ENCODE measurements at regions not wholly inside any gene's neighbourhood (a gene's known extent, or its start where the extent isn't known, plus 50 kb on each side); places are given as distances from the start of the nearest gene placed in this dataset.

DNA sequence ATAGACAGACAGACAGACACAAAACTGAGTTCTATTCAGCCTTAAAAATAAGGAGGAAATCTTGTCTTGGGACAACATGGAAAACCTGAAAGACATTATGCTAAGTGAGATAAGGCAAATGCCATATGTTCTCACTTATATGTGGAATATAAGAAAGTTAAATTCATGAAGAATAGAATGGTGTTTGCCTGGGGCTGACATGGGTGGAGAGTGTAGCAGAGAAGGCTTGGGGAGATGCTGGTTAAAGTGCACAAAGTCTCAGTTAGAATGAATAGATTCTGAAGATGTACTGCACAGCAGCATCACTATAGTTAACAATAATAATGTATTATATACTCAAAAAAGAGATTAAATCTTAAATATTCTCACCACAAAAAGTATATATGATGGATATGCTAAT, 355.5 kb downstream of the LRRIQ3 start:
- Histone ChIP-seq H3K4me2 (ENCODE audit: insufficient read depth, low read length) (no peak overlapping the region), H3K4me3 (replicated peaks in 1 of 3; ENCODE audit: insufficient read depth in 1 of 3, low read depth in 1 of 3, low read length in 3 of 3) (no peak overlapping the region), H3K79me2 (ENCODE audit: control insufficient read depth, insufficient read depth, low read length) (no peaks in the 10 kb centered on the region), H3K4me1 (ENCODE audit: control insufficient read depth, extremely low read depth, insufficient read depth, low read length) (no peaks in the 10 kb centered on the region), H3K36me3 (ENCODE audit: control insufficient read depth in 2 of 2, extremely low read depth in 1 of 2, insufficient read depth in 2 of 2, low read length in 2 of 2) (no peaks in the 10 kb centered on the region), H3K9me1 (replicated peaks; ENCODE audit: control insufficient read depth, extremely low read depth, insufficient read depth, low read length) (no peaks in the 10 kb centered on the region), H3K27me3 (ENCODE audit: control insufficient read depth in 2 of 2, insufficient read depth in 2 of 2, low read length in 2 of 2) (no peaks in the 10 kb centered on the region), H3K9ac (replicated peaks; ENCODE audit: extremely low read depth, insufficient read depth, low read length) (no peak overlapping the region), H3K9me3 (replicated peaks; ENCODE audit: control insufficient read depth, insufficient read depth, low read length) (no peaks in the 10 kb centered on the region), H2AFZ (ENCODE audit: low read depth, low read length) (no peak overlapping the region), H3K27ac (ENCODE audit: insufficient read depth, low read depth, low read length) (no peak overlapping the region), H4K20me1 (replicated peaks; ENCODE audit: control insufficient read depth, extremely low read depth, insufficient read depth, low read length) (no peaks in the 10 kb centered on the region)
- intact Hi-C loops (cut with micrococcal nuclease) (no loop called here), dilution Hi-C loops (cut with MboI; ENCODE audit: extremely low pct_ligation_motif_present, low sequenced_read_pairs) (no loop called here)
- POLR2A ChIA-PET = no interaction called here
- CTCF ChIA-PET = no interaction called here
- no peak for DNase-seq (ENCODE audit: low read depth, low spot score)
- no peak for FAIRE-seq
- BruUV-seq (replicated peaks) = no TSS peak
- no peak for TF ChIP-seq MYC (IDR thresholded peaks at IDR 0.05; ENCODE audit: low read depth, low read length)
- no peak for TF ChIP-seq EZH2 (IDR thresholded peaks at IDR 0.05; ENCODE audit: borderline replicate concordance, low read depth, low read length, severe bottlenecking)
- TF ChIP-seq, protein P1, sequence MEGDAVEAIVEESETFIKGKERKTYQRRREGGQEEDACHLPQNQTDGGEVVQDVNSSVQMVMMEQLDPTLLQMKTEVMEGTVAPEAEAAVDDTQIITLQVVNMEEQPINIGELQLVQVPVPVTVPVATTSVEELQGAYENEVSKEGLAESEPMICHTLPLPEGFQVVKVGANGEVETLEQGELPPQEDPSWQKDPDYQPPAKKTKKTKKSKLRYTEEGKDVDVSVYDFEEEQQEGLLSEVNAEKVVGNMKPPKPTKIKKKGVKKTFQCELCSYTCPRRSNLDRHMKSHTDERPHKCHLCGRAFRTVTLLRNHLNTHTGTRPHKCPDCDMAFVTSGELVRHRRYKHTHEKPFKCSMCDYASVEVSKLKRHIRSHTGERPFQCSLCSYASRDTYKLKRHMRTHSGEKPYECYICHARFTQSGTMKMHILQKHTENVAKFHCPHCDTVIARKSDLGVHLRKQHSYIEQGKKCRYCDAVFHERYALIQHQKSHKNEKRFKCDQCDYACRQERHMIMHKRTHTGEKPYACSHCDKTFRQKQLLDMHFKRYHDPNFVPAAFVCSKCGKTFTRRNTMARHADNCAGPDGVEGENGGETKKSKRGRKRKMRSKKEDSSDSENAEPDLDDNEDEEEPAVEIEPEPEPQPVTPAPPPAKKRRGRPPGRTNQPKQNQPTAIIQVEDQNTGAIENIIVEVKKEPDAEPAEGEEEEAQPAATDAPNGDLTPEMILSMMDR (IDR thresholded peaks at IDR 0.05; ENCODE audit: extremely low read depth in 1 of 2, insufficient read depth in 1 of 2, low read depth in 1 of 2, low read length in 2 of 2) = no peak
- no peak for TF ChIP-seq FOS (IDR thresholded peaks at IDR 0.05; ENCODE audit: borderline replicate concordance, insufficient read depth, low read length)
- no peak for TF ChIP-seq JUN (IDR thresholded peaks at IDR 0.05; ENCODE audit: borderline replicate concordance, insufficient read depth, insufficient read length, low read depth)
- TF ChIP-seq GATA2 (IDR thresholded peaks at IDR 0.05; ENCODE audit: insufficient read depth, insufficient read length, low read depth, low read length) = no peak
- TF ChIP-seq, protein P2, sequence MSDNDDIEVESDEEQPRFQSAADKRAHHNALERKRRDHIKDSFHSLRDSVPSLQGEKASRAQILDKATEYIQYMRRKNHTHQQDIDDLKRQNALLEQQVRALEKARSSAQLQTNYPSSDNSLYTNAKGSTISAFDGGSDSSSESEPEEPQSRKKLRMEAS (IDR thresholded peaks at IDR 0.05; ENCODE audit: insufficient read depth, insufficient read length) = no peak
- TF ChIP-seq POLR2AphosphoS5 (IDR thresholded peaks at IDR 0.05; ENCODE audit: insufficient read depth, low read depth, low read length) = no peak
- no peak for TF ChIP-seq POLR2A (IDR thresholded peaks at IDR 0.05; ENCODE audit: low read depth, low read length)

All from endothelial cell of umbilical vein (primary cell).